ENCODE measurements at regions not wholly inside any gene's neighbourhood (a gene's known extent, or its start where the extent isn't known, plus 50 kb on each side); places are given as distances from the start of the nearest gene placed in this dataset.

DNA sequence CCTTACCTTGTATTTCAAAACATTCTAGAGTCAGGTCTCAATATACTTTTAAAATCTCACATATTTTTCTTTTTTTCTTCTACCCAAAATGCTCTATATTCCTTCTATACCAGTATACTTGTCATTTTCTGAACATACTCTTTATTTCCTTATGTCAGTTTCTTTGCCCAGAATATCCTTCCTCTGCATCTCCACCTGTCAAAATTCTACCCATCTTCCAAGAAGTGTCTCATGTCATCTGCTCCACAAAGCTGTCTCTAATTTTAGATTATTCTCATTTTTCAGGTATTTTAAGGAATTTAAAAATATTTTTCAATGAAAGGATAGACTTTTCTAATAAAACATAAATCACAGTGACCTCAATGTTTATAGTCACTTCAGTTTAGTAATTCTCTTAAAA lies 328.0 kb upstream of the SMIM30 start:
- ChIA-PET POLR2A (no interaction called here), CTCF (no interaction called here)
- DNase-seq (ENCODE audit: extremely low spot score): no peak

GRCh38 chr7:113444261-113444660 lies 325.9 kb upstream of the SMIM30 start:
- ChIA-PET CTCF (no interaction called here), POLR2A (no interaction called here)
- no peak for DNase-seq (ENCODE audit: extremely low spot score)
- no peak for TF ChIP-seq ZNF384 (IDR thresholded peaks at IDR 0.05)
- no peak for TF ChIP-seq FOXA1 (IDR thresholded peaks at IDR 0.05)
- TF ChIP-seq TARDBP (IDR thresholded peaks at IDR 0.05): no peak
- no peak for TF ChIP-seq ELF4 (IDR thresholded peaks at IDR 0.05)
- TF ChIP-seq ARNT (IDR thresholded peaks at IDR 0.05): no peak
- no peak for TF ChIP-seq CTBP1 (IDR thresholded peaks at IDR 0.05; ENCODE audit: borderline replicate concordance)
- TF ChIP-seq FOXK2 (IDR thresholded peaks at IDR 0.05): no peak
- no peak for TF ChIP-seq HDGF (IDR thresholded peaks at IDR 0.05; ENCODE audit: borderline replicate concordance)
- no peak for TF ChIP-seq NFRKB (IDR thresholded peaks at IDR 0.05)
- no peak for TF ChIP-seq LEF1 (IDR thresholded peaks at IDR 0.05; ENCODE audit: borderline replicate concordance)
- TF ChIP-seq SP1 (IDR thresholded peaks at IDR 0.05): no peak
- TF ChIP-seq L3MBTL2 (conservative IDR thresholded peaks at IDR 0.05): no peak
- TF ChIP-seq, protein P1, sequence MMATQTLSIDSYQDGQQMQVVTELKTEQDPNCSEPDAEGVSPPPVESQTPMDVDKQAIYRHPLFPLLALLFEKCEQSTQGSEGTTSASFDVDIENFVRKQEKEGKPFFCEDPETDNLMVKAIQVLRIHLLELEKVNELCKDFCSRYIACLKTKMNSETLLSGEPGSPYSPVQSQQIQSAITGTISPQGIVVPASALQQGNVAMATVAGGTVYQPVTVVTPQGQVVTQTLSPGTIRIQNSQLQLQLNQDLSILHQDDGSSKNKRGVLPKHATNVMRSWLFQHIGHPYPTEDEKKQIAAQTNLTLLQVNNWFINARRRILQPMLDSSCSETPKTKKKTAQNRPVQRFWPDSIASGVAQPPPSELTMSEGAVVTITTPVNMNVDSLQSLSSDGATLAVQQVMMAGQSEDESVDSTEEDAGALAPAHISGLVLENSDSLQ (IDR thresholded peaks at IDR 0.05): no peak
- TF ChIP-seq BHLHE40 (IDR thresholded peaks at IDR 0.05; ENCODE audit: borderline replicate concordance): no peak
- no peak for TF ChIP-seq SUZ12 (IDR thresholded peaks at IDR 0.05)
- no peak for TF ChIP-seq FOXM1 (IDR thresholded peaks at IDR 0.05; ENCODE audit: borderline replicate concordance)

More for the DNA sequence above, 328.0 kb upstream of the SMIM30 start:
- TF ChIP-seq FOXA1 (IDR thresholded peaks at IDR 0.05) (no peak), HDGF (IDR thresholded peaks at IDR 0.05; ENCODE audit: borderline replicate concordance) (no peak), ARNT (IDR thresholded peaks at IDR 0.05) (no peak), SP1 (IDR thresholded peaks at IDR 0.05) (no peak), ELF4 (IDR thresholded peaks at IDR 0.05) (no peak), FOXK2 (IDR thresholded peaks at IDR 0.05) (no peak), LEF1 (IDR thresholded peaks at IDR 0.05; ENCODE audit: borderline replicate concordance) (no peak), SUZ12 (IDR thresholded peaks at IDR 0.05) (no peak), BHLHE40 (IDR thresholded peaks at IDR 0.05; ENCODE audit: borderline replicate concordance) (no peak), FOXM1 (IDR thresholded peaks at IDR 0.05; ENCODE audit: borderline replicate concordance) (no peak), NFRKB (IDR thresholded peaks at IDR 0.05) (no peak), TARDBP (IDR thresholded peaks at IDR 0.05) (no peak), ZNF384 (IDR thresholded peaks at IDR 0.05) (no peak), L3MBTL2 (conservative IDR thresholded peaks at IDR 0.05) (no peak), CTBP1 (IDR thresholded peaks at IDR 0.05; ENCODE audit: borderline replicate concordance) (no peak)
- TF ChIP-seq, protein P1 (IDR thresholded peaks at IDR 0.05): no peak

DNA sequence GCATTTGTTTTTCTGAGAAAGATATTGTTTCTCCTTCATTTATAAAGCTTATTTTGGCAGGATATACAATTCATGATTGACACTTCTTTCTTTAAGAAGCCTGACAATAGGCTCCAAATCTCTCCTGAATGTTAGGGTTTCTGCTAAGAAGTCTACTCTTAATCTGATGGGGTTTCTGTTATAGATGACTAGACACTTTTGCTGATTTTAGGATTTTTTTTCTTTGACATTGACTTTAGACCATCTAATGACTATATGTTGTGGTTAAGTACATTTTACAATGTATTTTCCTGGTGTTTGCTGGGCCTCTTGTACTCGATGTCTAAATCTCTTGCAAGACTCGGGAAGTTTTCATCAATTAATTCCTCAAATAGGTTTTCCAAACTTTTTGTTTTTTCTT lies 321.8 kb upstream of the SMIM30 start:
- ChIA-PET POLR2A (no interaction called here), CTCF (no interaction called here)
- TF ChIP-seq NFRKB (IDR thresholded peaks at IDR 0.05) (no peak), FOXA1 (IDR thresholded peaks at IDR 0.05) (no peak), ZNF384 (IDR thresholded peaks at IDR 0.05) (no peak), SUZ12 (IDR thresholded peaks at IDR 0.05) (no peak), TARDBP (IDR thresholded peaks at IDR 0.05) (no peak), ARNT (IDR thresholded peaks at IDR 0.05) (no peak), ELF4 (IDR thresholded peaks at IDR 0.05) (no peak), HDGF (IDR thresholded peaks at IDR 0.05; ENCODE audit: borderline replicate concordance) (no peak)
- TF ChIP-seq, protein P1 (IDR thresholded peaks at IDR 0.05): no peak
- DNase-seq (ENCODE audit: extremely low spot score): no peak

GRCh38 chr7:113431406-113431805 lies 313.1 kb upstream of the SMIM30 start:
- ChIA-PET CTCF (interaction anchor here (1.4 kb wide), 1 partner anchor 272 kb away, joined by 3 read pairs; no protein-coding TSS in a partner anchor), POLR2A (no interaction called here)
- DNase-seq (ENCODE audit: extremely low spot score): no peak
- TF ChIP-seq ELF4 (IDR thresholded peaks at IDR 0.05): no peak
- TF ChIP-seq ARNT (IDR thresholded peaks at IDR 0.05): no peak
- TF ChIP-seq HDGF (IDR thresholded peaks at IDR 0.05; ENCODE audit: borderline replicate concordance): no peak
- no peak for TF ChIP-seq ZNF384 (IDR thresholded peaks at IDR 0.05)
- no peak for TF ChIP-seq BHLHE40 (IDR thresholded peaks at IDR 0.05; ENCODE audit: borderline replicate concordance)
- TF ChIP-seq, protein P1 (IDR thresholded peaks at IDR 0.05): no peak
- no peak for TF ChIP-seq FOXM1 (IDR thresholded peaks at IDR 0.05; ENCODE audit: borderline replicate concordance)
- no peak for TF ChIP-seq L3MBTL2 (conservative IDR thresholded peaks at IDR 0.05)
- no peak for TF ChIP-seq FOXK2 (IDR thresholded peaks at IDR 0.05)
- TF ChIP-seq LEF1 (IDR thresholded peaks at IDR 0.05; ENCODE audit: borderline replicate concordance): no peak
- TF ChIP-seq SUZ12 (IDR thresholded peaks at IDR 0.05): no peak
- no peak for TF ChIP-seq FOXA1 (IDR thresholded peaks at IDR 0.05)
- no peak for TF ChIP-seq SP1 (IDR thresholded peaks at IDR 0.05)
- no peak for TF ChIP-seq TARDBP (IDR thresholded peaks at IDR 0.05)
- no peak for TF ChIP-seq NFRKB (IDR thresholded peaks at IDR 0.05)
- no peak for TF ChIP-seq CTBP1 (IDR thresholded peaks at IDR 0.05; ENCODE audit: borderline replicate concordance)

- CTCF ChIA-PET: no interaction called here
- TF ChIP-seq FOXK2 (IDR thresholded peaks at IDR 0.05) (no peak), FOXM1 (IDR thresholded peaks at IDR 0.05; ENCODE audit: borderline replicate concordance) (no peak), FOXA1 (IDR thresholded peaks at IDR 0.05) (no peak)
- no peak for DNase-seq (ENCODE audit: extremely low spot score)
- POLR2A ChIA-PET: no interaction called here
These were observed 305.9 kb upstream of the SMIM30 start for GRCh38 chr7:113424185-113424817.

All from HEK293T (cell line).